Epithelial cell of prostate (primary cell): ENCODE measurements at regions not wholly inside any gene's neighbourhood (a gene's known extent, or its start where the extent isn't known, plus 50 kb on each side); places are given as distances from the start of the nearest gene placed in this dataset.

ENCODE experiments used
- DNase-seq: peaks from one replicate; pipeline ENCODE4 v3.0.0-alpha.2; 2011; ENCODE audit warnings: low read depth, low spot score
- H3K27ac ChIP-seq: fragments of 450-650 bp; 2 replicates; pipeline ENCODE4 v1.5.1; 2017; ENCODE audit warnings: mild to moderate bottlenecking

GRCh38 chr13:76473552-76474134 lies 412.6 kb downstream of the KCTD12 start:
- H3K27ac ChIP-seq: no peak overlapping the region
- peak; percentile 10 for DNase-seq

DNA sequence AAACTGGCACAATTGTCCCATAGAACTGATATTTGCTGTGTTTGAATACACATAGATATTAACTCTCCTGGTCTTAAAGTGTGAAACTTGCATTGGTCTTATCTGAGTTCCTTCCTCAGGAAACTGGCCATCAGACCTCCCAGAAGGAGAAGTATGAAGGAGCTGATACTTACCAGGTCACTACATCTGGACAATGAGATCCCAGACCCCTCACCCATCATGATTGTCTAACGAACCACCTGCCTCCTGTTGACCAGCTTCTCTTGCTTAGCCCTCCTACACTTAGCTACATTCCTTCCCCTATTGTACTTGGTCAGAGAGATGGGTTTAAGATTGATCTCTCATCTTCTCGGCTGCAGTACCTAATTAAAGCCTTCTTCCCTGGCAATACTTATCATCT lies 413.3 kb downstream of the KCTD12 start:
- no peak overlapping the region for H3K27ac ChIP-seq
- no peak for DNase-seq

GRCh38 chr13:76471486-76471885 lies 414.7 kb downstream of the KCTD12 start:
- no peak for DNase-seq
- H3K27ac ChIP-seq: no peak overlapping the region

GRCh38 chr13:76470991-76471390 lies 415.2 kb downstream of the KCTD12 start:
- DNase-seq: no peak

GRCh38 chr13:76466043-76466442 lies 420.2 kb downstream of the KCTD12 start:
- H3K27ac ChIP-seq: no peak overlapping the region
- DNase-seq: no peak

More at GRCh38 chr13:76470991-76471390, 415.2 kb downstream of the KCTD12 start:
- no peak overlapping the region for H3K27ac ChIP-seq

DNA sequence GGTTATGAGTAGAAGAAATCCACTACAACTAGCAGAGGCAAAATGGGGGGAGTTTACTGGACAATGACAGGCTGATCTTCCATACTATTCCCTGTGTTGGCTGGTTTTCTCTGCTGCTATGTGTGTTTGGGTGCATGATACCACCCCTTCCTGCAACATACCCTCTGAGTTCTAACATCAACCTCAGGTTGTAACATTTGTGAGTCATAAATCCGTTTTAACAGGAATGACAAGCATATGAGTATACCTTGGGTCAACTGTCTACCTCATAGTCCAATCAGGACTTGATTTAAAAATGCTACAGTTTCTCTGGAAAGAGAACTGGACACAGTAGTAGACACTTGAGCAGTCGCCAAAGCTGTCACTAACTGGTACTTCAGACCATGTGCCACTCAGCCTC lies 422.9 kb downstream of the KCTD12 start:
- DNase-seq: no peak
- H3K27ac ChIP-seq: no peak overlapping the region

DNA sequence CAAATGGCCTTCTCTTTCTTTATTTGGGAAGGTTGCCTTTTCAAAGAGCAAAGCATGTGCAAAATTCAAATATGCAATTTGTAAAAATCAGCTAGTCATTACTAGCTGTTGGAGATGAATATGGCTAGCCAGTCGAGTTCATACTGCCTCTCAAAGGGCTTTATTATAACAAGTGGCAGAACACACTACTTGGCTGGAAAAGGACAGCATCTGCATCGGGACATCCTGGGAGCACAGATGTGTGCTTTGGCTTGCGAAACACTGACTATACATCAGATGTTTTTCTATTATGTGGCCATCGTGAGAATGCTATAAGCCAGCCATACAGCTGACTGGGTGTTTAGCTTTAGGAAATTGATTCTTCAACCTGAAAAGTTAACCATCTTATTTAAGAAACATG lies 424.2 kb downstream of the KCTD12 start:
- no peak for DNase-seq

DNA sequence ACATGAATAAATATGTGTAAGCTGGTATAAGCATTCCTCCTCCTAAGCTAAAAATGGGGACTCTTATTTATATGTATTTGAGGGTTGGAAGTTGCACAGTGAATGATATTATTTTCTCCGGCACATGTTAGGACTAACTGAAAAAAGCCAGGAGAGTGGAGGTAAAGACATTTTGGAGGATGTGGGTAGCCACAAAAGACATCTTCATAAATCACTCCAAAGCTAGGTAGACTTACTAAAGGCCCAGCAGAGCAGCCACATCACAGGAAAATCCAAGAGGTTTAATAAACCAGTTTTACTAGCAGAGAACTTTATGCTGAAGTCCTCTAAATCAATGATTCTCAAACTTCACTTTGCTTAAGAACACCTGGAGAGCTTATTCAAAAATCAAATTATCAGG lies 424.7 kb downstream of the KCTD12 start:
- no peak overlapping the region for H3K27ac ChIP-seq
- DNase-seq: no peak

More for the DNA sequence above, 424.2 kb downstream of the KCTD12 start:
- H3K27ac ChIP-seq: no peak overlapping the region

DNA sequence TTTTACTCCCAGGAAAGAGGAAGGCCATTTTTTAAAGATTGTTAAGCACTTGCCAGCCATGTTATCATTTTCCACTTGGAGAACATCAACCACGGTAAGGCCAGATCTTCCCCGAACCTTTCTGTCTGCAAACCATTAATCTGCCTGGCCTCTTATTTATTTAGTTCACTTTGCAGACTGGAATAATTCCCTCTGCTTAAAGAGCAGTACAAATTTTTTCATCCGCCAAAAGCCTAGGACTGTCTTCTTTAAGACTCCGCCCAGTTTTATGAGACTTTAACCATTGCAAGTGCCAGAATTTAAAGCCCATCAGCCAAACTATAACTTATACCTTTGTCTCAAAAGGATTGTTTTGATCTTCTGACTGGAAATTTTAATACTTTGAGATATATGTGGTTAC lies 426.3 kb downstream of the KCTD12 start:
- DNase-seq: no peak
- H3K27ac ChIP-seq: no peak overlapping the region

DNA sequence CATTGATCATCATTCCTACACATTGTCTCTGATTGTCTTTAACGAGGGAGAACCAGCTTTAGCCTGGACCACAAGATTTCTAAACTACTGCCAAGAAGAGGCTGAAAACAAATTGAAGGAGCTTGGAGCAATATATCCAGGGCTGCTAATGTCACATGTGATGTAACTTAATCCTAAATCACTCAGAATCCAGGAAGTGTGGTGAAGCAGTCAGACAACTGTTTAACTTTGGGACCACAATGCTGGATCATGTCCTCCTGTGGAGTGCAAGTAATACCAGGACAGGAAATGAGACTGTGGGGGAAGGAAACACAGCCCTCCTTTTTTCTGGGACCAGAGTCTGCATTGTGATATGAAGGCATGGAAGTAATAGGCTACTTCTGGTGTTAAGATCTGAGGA lies 430.2 kb downstream of the KCTD12 start:
- DNase-seq: no peak
- H3K27ac ChIP-seq: no peak overlapping the region

GRCh38 chr13:76454991-76455390 lies 431.2 kb downstream of the KCTD12 start:
- DNase-seq: no peak
- H3K27ac ChIP-seq: no peak overlapping the region

DNA sequence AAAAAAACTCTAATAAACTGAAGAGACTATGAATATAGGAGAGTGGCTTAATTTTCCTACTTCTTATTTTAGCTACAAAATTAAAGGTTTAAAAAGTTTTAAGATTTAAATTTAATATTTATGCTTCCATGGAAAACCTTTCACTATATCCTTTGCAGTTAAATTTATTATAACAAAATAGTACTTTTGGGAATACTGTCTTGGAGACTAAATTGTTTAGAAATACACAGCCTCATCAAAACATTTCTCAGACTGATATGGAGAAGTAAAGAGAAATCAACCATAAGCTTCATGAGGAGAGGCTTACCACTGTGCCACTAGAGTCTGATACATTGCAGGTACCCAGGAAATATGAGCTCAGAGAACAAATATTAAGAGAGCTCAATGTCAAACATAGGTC lies 436.5 kb downstream of the KCTD12 start:
- DNase-seq: no peak
- H3K27ac ChIP-seq: no peak overlapping the region

- DNase-seq: no peak
- H3K27ac ChIP-seq: no peak overlapping the region
Observed at GRCh38 chr13:76446191-76446590, 440.0 kb downstream of the KCTD12 start.

DNA sequence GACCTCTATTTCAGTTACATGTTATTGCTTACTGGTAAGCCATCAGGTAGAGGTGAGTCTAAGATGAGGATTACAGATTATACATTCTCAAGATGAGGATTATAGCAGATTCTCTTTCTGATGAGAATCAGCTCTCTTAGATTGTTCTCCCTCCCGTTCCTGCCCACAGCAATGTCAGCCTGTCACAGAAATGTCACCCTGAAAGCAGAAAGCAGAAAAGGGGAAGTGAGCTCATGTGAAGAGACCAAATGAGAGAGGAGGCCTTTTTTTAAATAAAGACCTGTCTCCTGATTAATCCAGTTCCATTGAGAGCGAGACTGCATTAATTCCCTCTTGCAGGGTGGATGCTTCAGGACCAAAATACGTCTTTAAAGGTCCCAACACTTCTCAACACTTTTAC lies 445.6 kb downstream of the KCTD12 start:
- no peak overlapping the region for H3K27ac ChIP-seq
- DNase-seq: no peak

DNA sequence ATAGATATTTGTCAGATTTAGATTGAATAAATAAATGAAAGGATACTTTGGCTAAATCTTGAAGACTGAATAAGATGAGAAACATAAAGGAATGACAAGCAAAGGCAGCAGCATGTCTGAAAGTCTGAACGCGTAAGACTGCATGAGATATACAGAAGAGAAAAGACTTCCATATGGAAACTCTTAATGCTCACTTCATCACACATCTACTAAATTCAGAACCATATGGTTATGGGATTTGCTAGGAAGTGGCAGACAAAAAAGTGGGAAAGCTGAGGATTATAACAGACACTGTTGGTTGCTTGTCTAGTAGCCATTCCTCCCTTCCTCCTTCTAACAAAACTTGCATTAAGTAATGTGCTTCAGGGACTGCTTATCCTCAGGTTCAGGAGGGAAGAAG lies 446.7 kb downstream of the KCTD12 start:
- DNase-seq: no peak
- H3K27ac ChIP-seq: no peak overlapping the region

GRCh38 chr13:76438050-76438449 lies 448.2 kb downstream of the KCTD12 start:
- no peak overlapping the region for H3K27ac ChIP-seq
- DNase-seq: no peak

DNA sequence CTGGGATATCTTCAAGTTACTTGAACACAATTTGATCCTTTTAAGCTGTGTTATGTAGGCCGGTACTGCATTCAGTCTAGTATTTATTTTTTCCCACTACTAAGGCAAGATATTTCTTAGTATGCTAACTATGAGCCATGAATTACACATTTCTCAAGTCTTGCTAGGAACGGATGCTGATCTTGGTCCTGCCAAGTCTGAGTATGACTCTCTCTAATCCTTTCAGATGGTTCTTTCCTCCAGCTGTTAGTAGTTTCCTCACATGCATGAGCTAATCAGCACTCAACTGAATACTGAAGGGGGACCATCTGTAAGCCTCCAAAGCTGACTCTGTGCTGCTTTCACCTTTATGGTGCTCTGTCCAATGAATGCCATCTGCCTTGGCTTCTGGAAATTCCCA lies 460.3 kb downstream of the KCTD12 start:
- no peak overlapping the region for H3K27ac ChIP-seq
- DNase-seq: no peak

DNA sequence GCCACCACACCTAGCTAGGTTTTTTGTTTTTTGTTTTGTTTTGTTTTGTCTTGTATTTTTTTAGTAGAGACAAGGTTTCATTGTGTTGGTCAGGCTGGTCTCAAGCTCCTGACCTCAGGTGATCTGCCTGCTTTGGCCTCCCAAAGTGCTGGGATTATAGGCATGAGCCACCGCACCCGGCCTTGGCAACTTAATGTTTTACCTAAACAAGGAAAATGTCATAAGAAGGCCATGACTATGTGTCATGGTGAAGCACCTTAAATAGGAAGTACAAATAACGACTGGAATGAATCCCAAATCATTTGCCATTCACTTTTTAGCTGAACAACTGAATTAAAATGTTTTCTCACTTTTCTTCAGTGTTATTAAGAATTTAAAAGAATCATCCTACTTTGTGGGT lies 465.2 kb downstream of the KCTD12 start:
- no peak overlapping the region for H3K27ac ChIP-seq
- no peak for DNase-seq

DNA sequence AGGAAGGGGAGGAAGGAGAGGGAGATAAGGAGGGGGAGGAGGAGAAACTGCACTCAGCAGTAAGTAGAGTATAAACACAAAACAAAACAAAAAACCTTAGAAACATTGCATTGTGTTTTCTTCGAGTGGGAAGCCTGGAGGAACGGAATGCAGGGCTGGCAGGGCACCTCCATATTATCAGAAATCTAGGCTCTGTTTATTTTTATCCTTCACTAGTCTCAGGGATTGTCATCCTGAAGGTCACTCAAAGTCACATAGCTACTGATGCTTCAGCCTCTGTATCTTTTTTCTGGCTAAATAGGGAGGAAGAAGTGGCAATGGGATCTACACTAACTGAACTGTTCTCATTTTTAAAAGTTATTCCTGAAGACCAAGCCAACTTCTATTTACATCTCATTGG lies 467.8 kb downstream of the KCTD12 start:
- no peak for DNase-seq
- no peak overlapping the region for H3K27ac ChIP-seq

DNA sequence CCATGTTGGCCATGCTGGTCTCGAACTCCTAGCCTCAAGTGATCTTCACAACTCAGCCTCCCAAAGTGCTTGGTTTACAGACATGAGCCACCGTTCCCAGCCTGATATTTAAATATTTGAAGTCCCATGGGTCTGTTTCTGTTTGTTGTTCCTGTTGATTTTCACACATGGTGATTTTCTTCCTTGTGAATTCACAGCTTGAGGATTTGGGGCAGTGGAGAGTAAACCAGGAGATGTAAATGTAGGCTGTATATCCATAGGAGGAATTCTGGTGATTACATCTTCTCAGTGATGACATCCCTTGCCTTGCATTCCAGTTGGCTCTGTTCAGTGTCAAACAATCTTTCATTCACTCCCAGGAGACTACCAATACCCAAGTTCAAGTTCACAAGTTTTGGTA lies 471.9 kb downstream of the KCTD12 start:
- H3K27ac ChIP-seq: no peak overlapping the region
- DNase-seq: no peak

- no peak for DNase-seq
- no peak overlapping the region for H3K27ac ChIP-seq
Observed at GRCh38 chr13:76406243-76406642, 480.0 kb downstream of the KCTD12 start.

DNA sequence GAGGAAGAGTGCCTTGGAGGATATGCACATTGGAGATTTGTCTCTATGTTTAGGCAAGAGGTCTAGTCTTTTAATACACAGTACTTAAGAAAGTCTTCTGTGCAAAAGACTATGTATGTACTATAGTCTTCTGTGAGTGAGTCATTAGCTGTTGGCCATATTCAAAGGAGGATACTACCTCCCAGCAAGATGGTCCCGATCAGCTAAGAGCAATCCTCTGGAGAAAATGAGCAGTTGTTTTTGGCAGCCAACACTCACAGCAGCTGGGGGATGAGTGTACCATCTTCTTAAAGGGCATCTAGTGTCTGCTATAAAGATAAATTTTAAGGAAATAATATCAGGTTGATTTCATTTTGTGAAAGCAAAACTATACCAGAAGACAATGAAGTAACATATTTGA lies 487.8 kb downstream of the KCTD12 start:
- DNase-seq: no peak

GRCh38 chr13:76397413-76397812 lies 488.8 kb downstream of the KCTD12 start:
- H3K27ac ChIP-seq: no peak overlapping the region
- DNase-seq: no peak

More for the DNA sequence above, 487.8 kb downstream of the KCTD12 start:
- H3K27ac ChIP-seq: no peak overlapping the region
